ENCODE measurements at regions not wholly inside any gene's neighbourhood (a gene's known extent, or its start where the extent isn't known, plus 50 kb on each side); places are given as distances from the start of the nearest gene placed in this dataset.

- ATAC-seq (ENCODE audit: poor library complexity): no peak
- CTCF ChIA-PET: no interaction called here
Measured at GRCh38 chr5:33287242-33287641, 153.5 kb upstream of the TARS1 start.

GRCh38 chr5:33291216-33292000, 149.4 kb upstream of the TARS1 start:
- Mint-ChIP-seq H3K36me3 (ENCODE audit: low read depth) (no peaks in the 10 kb centered on the region), H3K9me3 (no peaks in the 10 kb centered on the region), H3K27ac (no peak overlapping the region), H3K4me1 (ENCODE audit: low read depth) (no peaks in the 10 kb centered on the region), H3K27me3 (no peaks in the 10 kb centered on the region), H3K4me3 (no peak overlapping the region)
- no peak for ATAC-seq (ENCODE audit: poor library complexity)
- Histone ChIP-seq H3K4me1 (ENCODE audit: insufficient read depth, low read length) (no peaks in the 10 kb centered on the region), H3K36me3 (ENCODE audit: insufficient read depth, low read length) (no peaks in the 10 kb centered on the region), H3K4me3 (ENCODE audit: low read length) (no peak overlapping the region), H3K27me3 (ENCODE audit: control insufficient read depth in 1 of 2, insufficient read depth in 2 of 2, low read length in 2 of 2) (no peaks in the 10 kb centered on the region), H3K27ac (ENCODE audit: low read depth in 1 of 2, low read length in 2 of 2) (no peak overlapping the region), H3K9me3 (ENCODE audit: control insufficient read depth in 1 of 2, insufficient read depth in 1 of 2, low read length in 2 of 2) (peaks cover 0 to 4% of the 10 kb centered on the region in 2 experiments)
- intact Hi-C loops (cut with DNase I, micrococcal nuclease): loop anchor here in 1 of 2 experiments (10.0 kb wide), 1 partner anchor 273 kb away; no protein-coding TSS in a partner anchor
- ChIA-PET POLR2A (no interaction called here), CTCF (no interaction called here)
- no peak for DNase-seq
- no peak for TF ChIP-seq CTCF (IDR thresholded peaks at IDR 0.05)

More at GRCh38 chr5:33287242-33287641, 153.5 kb upstream of the TARS1 start:
- Mint-ChIP-seq H3K4me1 (ENCODE audit: low read depth) (no peaks in the 10 kb centered on the region), H3K4me3 (no peak overlapping the region), H3K36me3 (ENCODE audit: low read depth) (no peaks in the 10 kb centered on the region), H3K9me3 (no peaks in the 10 kb centered on the region), H3K27ac (no peak overlapping the region), H3K27me3 (no peaks in the 10 kb centered on the region)
- no peak for DNase-seq
- peaks cover 0 to 4% of the 10 kb centered on the region in 2 experiments for H3K9me3 ChIP-seq (ENCODE audit: control insufficient read depth in 1 of 2, insufficient read depth in 1 of 2, low read length in 2 of 2)
- no peaks in the 10 kb centered on the region for H3K27me3 ChIP-seq (ENCODE audit: control insufficient read depth in 1 of 2, insufficient read depth in 2 of 2, low read length in 2 of 2)
- no peaks in the 10 kb centered on the region for H3K4me1 ChIP-seq (ENCODE audit: insufficient read depth, low read length)
- intact Hi-C loops (cut with DNase I, micrococcal nuclease): no loop called here
- no peak overlapping the region for H3K27ac ChIP-seq (ENCODE audit: low read depth in 1 of 2, low read length in 2 of 2)
- no peak overlapping the region for H3K4me3 ChIP-seq (ENCODE audit: low read length)
- POLR2A ChIA-PET: no interaction called here
- no peak for TF ChIP-seq CTCF (IDR thresholded peaks at IDR 0.05)
- no peaks in the 10 kb centered on the region for H3K36me3 ChIP-seq (ENCODE audit: insufficient read depth, low read length)

- no peak for DNase-seq
- no peaks in the 10 kb centered on the region for H3K27me3 ChIP-seq (ENCODE audit: control insufficient read depth in 1 of 2, insufficient read depth in 2 of 2, low read length in 2 of 2)
- H3K36me3 Mint-ChIP-seq (ENCODE audit: low read depth): no peaks in the 10 kb centered on the region
- intact Hi-C loops (cut with DNase I, micrococcal nuclease): loop anchor here in 1 of 2 experiments (10.0 kb wide), 1 partner anchor 267 kb away; no protein-coding TSS in a partner anchor
- no peak overlapping the region for H3K27ac ChIP-seq (ENCODE audit: low read depth in 1 of 2, low read length in 2 of 2)
- peaks cover 2% of the 10 kb centered on the region for H3K9me3 Mint-ChIP-seq
- no peak overlapping the region for H3K4me3 ChIP-seq (ENCODE audit: low read length)
- H3K27me3 Mint-ChIP-seq: no peaks in the 10 kb centered on the region
- H3K9me3 ChIP-seq (ENCODE audit: control insufficient read depth in 1 of 2, insufficient read depth in 1 of 2, low read length in 2 of 2): peaks cover 0 to 5% of the 10 kb centered on the region in 2 experiments
- H3K27ac Mint-ChIP-seq: no peak overlapping the region
- no peak for ATAC-seq (ENCODE audit: poor library complexity)
- H3K4me1 Mint-ChIP-seq (ENCODE audit: low read depth): peaks cover 10% of the 10 kb centered on the region
- CTCF ChIA-PET: no interaction called here
- POLR2A ChIA-PET: no interaction called here
- H3K36me3 ChIP-seq (ENCODE audit: insufficient read depth, low read length): no peaks in the 10 kb centered on the region
- H3K4me1 ChIP-seq (ENCODE audit: insufficient read depth, low read length): no peaks in the 10 kb centered on the region
- TF ChIP-seq CTCF (IDR thresholded peaks at IDR 0.05): no peak
- no peak overlapping the region for H3K4me3 Mint-ChIP-seq
Measured at GRCh38 chr5:33297760-33298216, 143.0 kb upstream of the TARS1 start.
